ENCODE measurements at regions not wholly inside any gene's neighbourhood (a gene's known extent, or its start where the extent isn't known, plus 50 kb on each side); places are given as distances from the start of the nearest gene placed in this dataset.

DNA sequence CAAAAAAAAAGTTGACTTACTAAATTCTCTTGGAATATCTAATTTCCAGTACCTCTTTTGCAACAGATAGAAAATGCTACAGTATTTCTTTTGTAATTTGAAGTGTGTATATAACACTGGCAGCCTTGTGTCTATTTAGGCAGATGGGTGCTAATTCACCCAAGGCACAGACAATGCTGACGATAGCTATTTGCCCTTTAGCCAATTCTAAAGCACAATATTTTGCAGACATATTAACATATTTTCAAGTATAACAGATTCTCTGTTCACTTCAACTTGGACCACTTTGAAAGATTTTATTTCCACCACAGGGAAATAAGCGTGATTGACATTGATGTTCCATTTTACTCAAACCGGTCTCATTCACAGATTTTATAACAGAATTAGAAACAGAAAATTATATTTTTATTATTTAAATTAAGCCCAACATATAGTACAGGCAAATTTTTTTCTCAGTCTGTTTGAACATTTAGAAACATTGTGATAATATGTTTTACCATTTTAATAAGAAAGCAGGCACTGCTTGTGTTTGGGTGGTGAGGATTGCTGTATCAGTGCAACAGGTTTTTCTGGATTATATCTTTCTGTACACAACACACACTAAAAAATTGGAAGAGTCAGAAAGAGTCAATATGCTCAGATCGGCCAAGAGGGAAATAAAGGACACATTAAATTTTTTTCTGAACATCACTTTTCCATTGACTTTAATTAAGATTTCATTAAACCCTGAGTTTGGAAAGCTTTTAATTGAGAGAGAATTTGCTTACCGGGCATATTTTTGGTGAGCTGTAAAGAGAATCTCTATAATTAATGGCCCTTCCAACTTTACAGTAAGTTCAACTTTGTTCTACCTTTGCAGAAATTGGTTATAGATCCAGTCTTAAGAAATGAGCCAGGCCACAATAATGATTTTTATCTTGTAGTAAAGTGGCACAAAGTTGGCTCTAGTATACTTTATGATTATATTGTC, 327.3 kb upstream of the NR2F2 start:
- TF ChIP-seq, protein P1, sequence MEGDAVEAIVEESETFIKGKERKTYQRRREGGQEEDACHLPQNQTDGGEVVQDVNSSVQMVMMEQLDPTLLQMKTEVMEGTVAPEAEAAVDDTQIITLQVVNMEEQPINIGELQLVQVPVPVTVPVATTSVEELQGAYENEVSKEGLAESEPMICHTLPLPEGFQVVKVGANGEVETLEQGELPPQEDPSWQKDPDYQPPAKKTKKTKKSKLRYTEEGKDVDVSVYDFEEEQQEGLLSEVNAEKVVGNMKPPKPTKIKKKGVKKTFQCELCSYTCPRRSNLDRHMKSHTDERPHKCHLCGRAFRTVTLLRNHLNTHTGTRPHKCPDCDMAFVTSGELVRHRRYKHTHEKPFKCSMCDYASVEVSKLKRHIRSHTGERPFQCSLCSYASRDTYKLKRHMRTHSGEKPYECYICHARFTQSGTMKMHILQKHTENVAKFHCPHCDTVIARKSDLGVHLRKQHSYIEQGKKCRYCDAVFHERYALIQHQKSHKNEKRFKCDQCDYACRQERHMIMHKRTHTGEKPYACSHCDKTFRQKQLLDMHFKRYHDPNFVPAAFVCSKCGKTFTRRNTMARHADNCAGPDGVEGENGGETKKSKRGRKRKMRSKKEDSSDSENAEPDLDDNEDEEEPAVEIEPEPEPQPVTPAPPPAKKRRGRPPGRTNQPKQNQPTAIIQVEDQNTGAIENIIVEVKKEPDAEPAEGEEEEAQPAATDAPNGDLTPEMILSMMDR (IDR thresholded peaks at IDR 0.05): no peak
- no peak for TF ChIP-seq POLR2AphosphoS5 (IDR thresholded peaks at IDR 0.05)
- no peak for TF ChIP-seq POLR2A (IDR thresholded peaks at IDR 0.05)
- TF ChIP-seq EP300 (IDR thresholded peaks at IDR 0.05): no peak

Data from suprapubic skin (tissue), 4 donors.